ENCODE measurements at regions not wholly inside any gene's neighbourhood (a gene's known extent, or its start where the extent isn't known, plus 50 kb on each side); places are given as distances from the start of the nearest gene placed in this dataset.
"Not testable (repeated sequence)": the region's sequence is repeated elsewhere in the genome, so short reads cannot be mapped to it uniquely, and the experiment has no call there.

- Mint-ChIP-seq H3K27ac (no peak overlapping the region), H3K36me3 (no peaks in the 10 kb centered on the region), H3K9me3 (peaks cover 0 to 2% (median 1%) of the 10 kb centered on the region in 7 donors), H3K4me1 (no peaks in the 10 kb centered on the region), H3K4me3 (no peak overlapping the region), H3K27me3 (ENCODE audit: low read depth in 3 of 3) (peaks cover 0 to 7% (median 0%) of the 10 kb centered on the region in 3 donors)
- no peaks in the 10 kb centered on the region for H3K79me2 ChIP-seq (ENCODE audit: insufficient read depth, low read length)
- H3K9me3 ChIP-seq (replicated peaks in 1 of 2; ENCODE audit: control insufficient read depth in 1 of 2, insufficient read depth in 1 of 2, low read length in 2 of 2) = no peaks in the 10 kb centered on the region
- no peaks in the 10 kb centered on the region for H4K20me1 ChIP-seq (ENCODE audit: insufficient read depth, low read length)
- TF ChIP-seq, protein P1, sequence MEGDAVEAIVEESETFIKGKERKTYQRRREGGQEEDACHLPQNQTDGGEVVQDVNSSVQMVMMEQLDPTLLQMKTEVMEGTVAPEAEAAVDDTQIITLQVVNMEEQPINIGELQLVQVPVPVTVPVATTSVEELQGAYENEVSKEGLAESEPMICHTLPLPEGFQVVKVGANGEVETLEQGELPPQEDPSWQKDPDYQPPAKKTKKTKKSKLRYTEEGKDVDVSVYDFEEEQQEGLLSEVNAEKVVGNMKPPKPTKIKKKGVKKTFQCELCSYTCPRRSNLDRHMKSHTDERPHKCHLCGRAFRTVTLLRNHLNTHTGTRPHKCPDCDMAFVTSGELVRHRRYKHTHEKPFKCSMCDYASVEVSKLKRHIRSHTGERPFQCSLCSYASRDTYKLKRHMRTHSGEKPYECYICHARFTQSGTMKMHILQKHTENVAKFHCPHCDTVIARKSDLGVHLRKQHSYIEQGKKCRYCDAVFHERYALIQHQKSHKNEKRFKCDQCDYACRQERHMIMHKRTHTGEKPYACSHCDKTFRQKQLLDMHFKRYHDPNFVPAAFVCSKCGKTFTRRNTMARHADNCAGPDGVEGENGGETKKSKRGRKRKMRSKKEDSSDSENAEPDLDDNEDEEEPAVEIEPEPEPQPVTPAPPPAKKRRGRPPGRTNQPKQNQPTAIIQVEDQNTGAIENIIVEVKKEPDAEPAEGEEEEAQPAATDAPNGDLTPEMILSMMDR (IDR thresholded peaks at IDR 0.05) = no peak
- no peak for DNase-seq
- no peak overlapping the region for H3K4me2 ChIP-seq (replicated peaks; ENCODE audit: extremely low read depth, low read length, poor library complexity, severe bottlenecking)
- no peak overlapping the region for H2AFZ ChIP-seq (ENCODE audit: insufficient read depth, low read depth, low read length, poor library complexity, severe bottlenecking)
- no CpG with 5 or more reads among the region's 3 CpGs for WGBS (ENCODE audit: insufficient coverage)
- intact Hi-C loops (cut with micrococcal nuclease) = no loop called here
- H3K27ac ChIP-seq (ENCODE audit: low read depth in 1 of 2, low read length in 2 of 2) = no peak overlapping the region
- H3K9ac ChIP-seq (ENCODE audit: insufficient read depth, low read length, poor library complexity, severe bottlenecking) = no peak overlapping the region
- H3K27me3 ChIP-seq (ENCODE audit: control insufficient read depth in 2 of 2, insufficient read depth in 2 of 2, low read length in 2 of 2) = peaks cover 0 to 4% of the 10 kb centered on the region in 2 donors
- no peaks in the 10 kb centered on the region for H3K36me3 ChIP-seq (replicated peaks in 1 of 2; ENCODE audit: control insufficient read depth in 1 of 2, insufficient read depth in 2 of 2, low read length in 2 of 2)
- H3K4me3 ChIP-seq (replicated peaks in 1 of 3; ENCODE audit: low read depth in 2 of 3, low read length in 3 of 3) = no peak overlapping the region
- H3K4me1 ChIP-seq (ENCODE audit: control insufficient read depth in 1 of 2, insufficient read depth in 2 of 2, low read length in 2 of 2) = no peaks in the 10 kb centered on the region
Observed at GRCh38 chrX:46324166-46324565, 221.1 kb downstream of the ZNF674 start.

DNA sequence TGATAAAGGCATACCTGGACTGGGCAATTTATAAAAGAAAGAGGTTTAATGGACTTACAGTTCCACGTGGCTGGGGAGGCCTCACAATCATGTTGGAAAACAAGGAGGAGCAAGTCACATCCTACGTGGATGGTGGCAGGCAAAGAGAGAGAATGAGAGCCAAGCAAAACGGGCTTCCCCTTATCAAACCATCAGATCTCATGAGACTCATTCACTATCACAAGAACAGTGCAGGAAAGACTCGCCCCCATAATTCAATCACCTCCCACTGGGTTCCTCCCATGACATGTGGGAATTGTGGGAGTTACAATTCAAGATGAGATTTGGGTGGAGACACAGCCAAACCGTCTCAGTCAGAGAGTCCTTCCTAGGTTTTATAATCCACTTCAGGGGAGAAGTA is 222.3 kb downstream of the ZNF674 start:
- H3K9ac ChIP-seq (ENCODE audit: insufficient read depth, low read length, poor library complexity, severe bottlenecking); H3K4me1 Mint-ChIP-seq; H3K27me3 Mint-ChIP-seq (ENCODE audit: low read depth in 3 of 3); H3K9me3 Mint-ChIP-seq; H3K36me3 ChIP-seq (replicated peaks in 1 of 2; ENCODE audit: control insufficient read depth in 1 of 2, insufficient read depth in 2 of 2, low read length in 2 of 2); H3K4me3 Mint-ChIP-seq; DNase-seq; intact Hi-C loops (cut with micrococcal nuclease); H3K27me3 ChIP-seq (ENCODE audit: control insufficient read depth in 2 of 2, insufficient read depth in 2 of 2, low read length in 2 of 2); H3K4me1 ChIP-seq (ENCODE audit: control insufficient read depth in 1 of 2, insufficient read depth in 2 of 2, low read length in 2 of 2); H3K36me3 Mint-ChIP-seq; H3K79me2 ChIP-seq (ENCODE audit: insufficient read depth, low read length); H4K20me1 ChIP-seq (ENCODE audit: insufficient read depth, low read length); H2AFZ ChIP-seq (ENCODE audit: insufficient read depth, low read depth, low read length, poor library complexity, severe bottlenecking); H3K9me3 ChIP-seq (replicated peaks in 1 of 2; ENCODE audit: control insufficient read depth in 1 of 2, insufficient read depth in 1 of 2, low read length in 2 of 2); H3K27ac ChIP-seq (ENCODE audit: low read depth in 1 of 2, low read length in 2 of 2); H3K4me2 ChIP-seq (replicated peaks; ENCODE audit: extremely low read depth, low read length, poor library complexity, severe bottlenecking); H3K4me3 ChIP-seq (replicated peaks in 1 of 3; ENCODE audit: low read depth in 2 of 3, low read length in 3 of 3); H3K27ac Mint-ChIP-seq: not testable (repeated sequence)
- WGBS (ENCODE audit: insufficient coverage) = 100% methylated on average over 1 of the region's 5 CpGs
